ENCODE measurements at regions not wholly inside any gene's neighbourhood (a gene's known extent, or its start where the extent isn't known, plus 50 kb on each side); places are given as distances from the start of the nearest gene placed in this dataset.

DNA sequence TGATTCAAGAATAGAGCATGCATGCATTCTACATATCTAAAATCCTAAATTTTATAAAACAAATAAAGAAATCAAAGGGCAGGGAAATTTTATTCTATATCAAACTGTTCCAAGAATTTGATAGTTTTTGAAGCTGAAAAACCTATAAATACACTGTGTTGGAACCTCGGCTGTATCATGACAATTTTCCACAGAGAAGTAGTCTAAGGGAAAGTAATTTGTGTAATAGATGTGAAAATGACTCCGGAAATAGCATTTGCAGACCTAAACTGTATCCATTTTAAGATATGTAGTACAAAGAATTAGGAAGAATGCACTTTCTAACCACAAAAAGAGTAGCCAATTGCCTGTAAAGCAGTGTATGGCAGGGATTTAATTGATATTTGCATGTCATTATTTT lies 112.5 kb upstream of the WDR17 start:
- Histone ChIP-seq H3K27ac (ENCODE audit: low read depth) (no peak overlapping the region), H2AFZ (no peak overlapping the region), H3K36me3 (ENCODE audit: insufficient read depth) (no peaks in the 10 kb centered on the region), H3K4me1 (ENCODE audit: insufficient read depth) (no peaks in the 10 kb centered on the region), H3K4me2 (no peak overlapping the region), H3K79me2 (replicated peaks; ENCODE audit: insufficient read depth) (no peaks in the 10 kb centered on the region), H3K4me3 (no peak overlapping the region), H3K27me3 (ENCODE audit: insufficient read depth) (no peaks in the 10 kb centered on the region), H3K9me2 (ENCODE audit: insufficient read depth) (peaks cover 3% of the 10 kb centered on the region), H3F3A (replicated peaks; ENCODE audit: low read depth) (no peaks in the 10 kb centered on the region), H4K20me1 (replicated peaks; ENCODE audit: insufficient read depth) (no peaks in the 10 kb centered on the region)
- ATAC-seq (no peak), DNase-seq (ENCODE audit: low spot score) (no peak)
- Mint-ChIP-seq H3K9me3 (no peaks in the 10 kb centered on the region), H3K27ac (no peak overlapping the region), H3K4me3 (no peak overlapping the region), H3K27me3 (ENCODE audit: insufficient read depth, low read depth, poor library complexity) (no peaks in the 10 kb centered on the region), H3K4me1 (no peaks in the 10 kb centered on the region), H3K36me3 (ENCODE audit: low read depth) (no peaks in the 10 kb centered on the region)
- TF ChIP-seq, protein P1, sequence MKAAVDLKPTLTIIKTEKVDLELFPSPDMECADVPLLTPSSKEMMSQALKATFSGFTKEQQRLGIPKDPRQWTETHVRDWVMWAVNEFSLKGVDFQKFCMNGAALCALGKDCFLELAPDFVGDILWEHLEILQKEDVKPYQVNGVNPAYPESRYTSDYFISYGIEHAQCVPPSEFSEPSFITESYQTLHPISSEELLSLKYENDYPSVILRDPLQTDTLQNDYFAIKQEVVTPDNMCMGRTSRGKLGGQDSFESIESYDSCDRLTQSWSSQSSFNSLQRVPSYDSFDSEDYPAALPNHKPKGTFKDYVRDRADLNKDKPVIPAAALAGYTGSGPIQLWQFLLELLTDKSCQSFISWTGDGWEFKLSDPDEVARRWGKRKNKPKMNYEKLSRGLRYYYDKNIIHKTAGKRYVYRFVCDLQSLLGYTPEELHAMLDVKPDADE (IDR thresholded peaks at IDR 0.05): no peak
- TF ChIP-seq EZH2phosphoT487 (IDR thresholded peaks at IDR 0.05; ENCODE audit: unreplicated experiment) (no peak), JUNB (IDR thresholded peaks at IDR 0.05; ENCODE audit: unreplicated experiment) (no peak)
- TF ChIP-seq, protein P2, sequence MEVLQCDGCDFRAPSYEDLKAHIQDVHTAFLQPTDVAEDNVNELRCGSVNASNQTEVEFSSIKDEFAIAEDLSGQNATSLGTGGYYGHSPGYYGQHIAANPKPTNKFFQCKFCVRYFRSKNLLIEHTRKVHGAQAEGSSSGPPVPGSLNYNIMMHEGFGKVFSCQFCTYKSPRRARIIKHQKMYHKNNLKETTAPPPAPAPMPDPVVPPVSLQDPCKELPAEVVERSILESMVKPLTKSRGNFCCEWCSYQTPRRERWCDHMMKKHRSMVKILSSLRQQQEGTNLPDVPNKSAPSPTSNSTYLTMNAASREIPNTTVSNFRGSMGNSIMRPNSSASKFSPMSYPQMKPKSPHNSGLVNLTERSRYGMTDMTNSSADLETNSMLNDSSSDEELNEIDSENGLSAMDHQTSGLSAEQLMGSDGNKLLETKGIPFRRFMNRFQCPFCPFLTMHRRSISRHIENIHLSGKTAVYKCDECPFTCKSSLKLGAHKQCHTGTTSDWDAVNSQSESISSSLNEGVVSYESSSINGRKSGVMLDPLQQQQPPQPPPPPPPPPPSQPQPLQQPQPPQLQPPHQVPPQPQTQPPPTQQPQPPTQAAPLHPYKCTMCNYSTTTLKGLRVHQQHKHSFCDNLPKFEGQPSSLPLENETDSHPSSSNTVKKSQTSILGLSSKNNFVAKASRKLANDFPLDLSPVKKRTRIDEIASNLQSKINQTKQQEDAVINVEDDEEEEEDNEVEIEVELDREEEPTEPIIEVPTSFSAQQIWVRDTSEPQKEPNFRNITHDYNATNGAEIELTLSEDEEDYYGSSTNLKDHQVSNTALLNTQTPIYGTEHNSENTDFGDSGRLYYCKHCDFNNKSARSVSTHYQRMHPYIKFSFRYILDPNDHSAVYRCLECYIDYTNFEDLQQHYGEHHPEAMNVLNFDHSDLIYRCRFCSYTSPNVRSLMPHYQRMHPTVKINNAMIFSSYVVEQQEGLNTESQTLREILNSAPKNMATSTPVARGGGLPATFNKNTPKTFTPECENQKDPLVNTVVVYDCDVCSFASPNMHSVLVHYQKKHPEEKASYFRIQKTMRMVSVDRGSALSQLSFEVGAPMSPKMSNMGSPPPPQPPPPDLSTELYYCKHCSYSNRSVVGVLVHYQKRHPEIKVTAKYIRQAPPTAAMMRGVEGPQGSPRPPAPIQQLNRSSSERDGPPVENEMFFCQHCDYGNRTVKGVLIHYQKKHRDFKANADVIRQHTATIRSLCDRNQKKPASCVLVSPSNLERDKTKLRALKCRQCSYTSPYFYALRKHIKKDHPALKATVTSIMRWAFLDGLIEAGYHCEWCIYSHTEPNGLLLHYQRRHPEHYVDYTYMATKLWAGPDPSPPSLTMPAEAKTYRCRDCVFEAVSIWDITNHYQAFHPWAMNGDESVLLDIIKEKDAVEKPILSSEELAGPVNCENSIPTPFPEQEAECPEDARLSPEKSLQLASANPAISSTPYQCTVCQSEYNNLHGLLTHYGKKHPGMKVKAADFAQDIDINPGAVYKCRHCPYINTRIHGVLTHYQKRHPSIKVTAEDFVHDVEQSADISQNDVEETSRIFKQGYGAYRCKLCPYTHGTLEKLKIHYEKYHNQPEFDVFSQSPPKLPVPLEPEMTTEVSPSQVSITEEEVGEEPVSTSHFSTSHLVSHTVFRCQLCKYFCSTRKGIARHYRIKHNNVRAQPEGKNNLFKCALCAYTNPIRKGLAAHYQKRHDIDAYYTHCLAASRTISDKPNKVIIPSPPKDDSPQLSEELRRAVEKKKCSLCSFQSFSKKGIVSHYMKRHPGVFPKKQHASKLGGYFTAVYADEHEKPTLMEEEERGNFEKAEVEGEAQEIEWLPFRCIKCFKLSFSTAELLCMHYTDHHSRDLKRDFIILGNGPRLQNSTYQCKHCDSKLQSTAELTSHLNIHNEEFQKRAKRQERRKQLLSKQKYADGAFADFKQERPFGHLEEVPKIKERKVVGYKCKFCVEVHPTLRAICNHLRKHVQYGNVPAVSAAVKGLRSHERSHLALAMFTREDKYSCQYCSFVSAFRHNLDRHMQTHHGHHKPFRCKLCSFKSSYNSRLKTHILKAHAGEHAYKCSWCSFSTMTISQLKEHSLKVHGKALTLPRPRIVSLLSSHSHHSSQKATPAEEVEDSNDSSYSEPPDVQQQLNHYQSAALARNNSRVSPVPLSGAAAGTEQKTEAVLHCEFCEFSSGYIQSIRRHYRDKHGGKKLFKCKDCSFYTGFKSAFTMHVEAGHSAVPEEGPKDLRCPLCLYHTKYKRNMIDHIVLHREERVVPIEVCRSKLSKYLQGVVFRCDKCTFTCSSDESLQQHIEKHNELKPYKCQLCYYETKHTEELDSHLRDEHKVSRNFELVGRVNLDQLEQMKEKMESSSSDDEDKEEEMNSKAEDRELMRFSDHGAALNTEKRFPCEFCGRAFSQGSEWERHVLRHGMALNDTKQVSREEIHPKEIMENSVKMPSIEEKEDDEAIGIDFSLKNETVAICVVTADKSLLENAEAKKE (CRISPR knock-in tag; IDR thresholded peaks at IDR 0.05): no peak

DNA sequence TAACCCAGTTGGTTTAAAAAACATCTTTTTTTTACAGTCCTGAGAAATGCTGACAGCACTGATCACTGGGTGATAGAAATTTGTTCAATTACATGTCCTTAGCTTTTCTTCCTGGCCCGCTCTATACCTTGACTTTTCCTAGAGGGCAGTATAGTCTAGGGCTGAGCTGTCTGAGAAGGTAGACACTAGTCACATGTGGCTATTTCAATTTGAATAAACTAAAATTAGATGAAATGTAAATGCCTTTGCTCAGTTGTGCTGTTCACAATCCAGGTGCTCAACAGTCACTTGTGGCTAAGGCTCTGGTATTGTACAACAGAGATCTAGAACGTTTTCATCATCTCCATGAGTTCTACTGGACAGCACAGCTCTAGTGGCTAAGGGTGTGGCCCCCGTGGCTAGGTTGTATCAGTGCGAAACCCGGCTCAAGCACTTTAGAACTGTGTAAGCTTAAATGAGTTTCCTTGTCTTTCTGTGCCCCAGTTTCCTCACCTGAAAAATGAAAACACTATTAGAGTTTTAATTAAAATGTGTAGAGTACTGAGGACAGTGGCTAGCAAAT lies 111.6 kb upstream of the WDR17 start:
- TF ChIP-seq STAT1 (IDR thresholded peaks at IDR 0.05; ENCODE audit: unreplicated experiment): no peak
- TF ChIP-seq, protein P3, sequence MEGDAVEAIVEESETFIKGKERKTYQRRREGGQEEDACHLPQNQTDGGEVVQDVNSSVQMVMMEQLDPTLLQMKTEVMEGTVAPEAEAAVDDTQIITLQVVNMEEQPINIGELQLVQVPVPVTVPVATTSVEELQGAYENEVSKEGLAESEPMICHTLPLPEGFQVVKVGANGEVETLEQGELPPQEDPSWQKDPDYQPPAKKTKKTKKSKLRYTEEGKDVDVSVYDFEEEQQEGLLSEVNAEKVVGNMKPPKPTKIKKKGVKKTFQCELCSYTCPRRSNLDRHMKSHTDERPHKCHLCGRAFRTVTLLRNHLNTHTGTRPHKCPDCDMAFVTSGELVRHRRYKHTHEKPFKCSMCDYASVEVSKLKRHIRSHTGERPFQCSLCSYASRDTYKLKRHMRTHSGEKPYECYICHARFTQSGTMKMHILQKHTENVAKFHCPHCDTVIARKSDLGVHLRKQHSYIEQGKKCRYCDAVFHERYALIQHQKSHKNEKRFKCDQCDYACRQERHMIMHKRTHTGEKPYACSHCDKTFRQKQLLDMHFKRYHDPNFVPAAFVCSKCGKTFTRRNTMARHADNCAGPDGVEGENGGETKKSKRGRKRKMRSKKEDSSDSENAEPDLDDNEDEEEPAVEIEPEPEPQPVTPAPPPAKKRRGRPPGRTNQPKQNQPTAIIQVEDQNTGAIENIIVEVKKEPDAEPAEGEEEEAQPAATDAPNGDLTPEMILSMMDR (conservative IDR thresholded peaks at IDR 0.05; ENCODE audit: low read depth in 2 of 2): peak; percentile 73 to 74
- H3K36me3 Mint-ChIP-seq (ENCODE audit: low read depth): no peaks in the 10 kb centered on the region
- no peaks in the 10 kb centered on the region for H3K4me1 Mint-ChIP-seq
- Histone ChIP-seq H3K79me2 (replicated peaks; ENCODE audit: insufficient read depth) (no peaks in the 10 kb centered on the region), H2AFZ (no peak overlapping the region), H3K4me3 (no peak overlapping the region), H3K4me2 (no peak overlapping the region), H3K27me3 (ENCODE audit: insufficient read depth) (no peaks in the 10 kb centered on the region), H3K9me2 (ENCODE audit: insufficient read depth) (peaks cover 3% of the 10 kb centered on the region), H3K27ac (ENCODE audit: low read depth) (no peak overlapping the region), H3K4me1 (ENCODE audit: insufficient read depth) (no peaks in the 10 kb centered on the region), H3F3A (replicated peaks; ENCODE audit: low read depth) (no peaks in the 10 kb centered on the region), H3K36me3 (ENCODE audit: insufficient read depth) (no peaks in the 10 kb centered on the region), H4K20me1 (replicated peaks; ENCODE audit: insufficient read depth) (no peaks in the 10 kb centered on the region)
- no peak overlapping the region for H3K4me3 Mint-ChIP-seq
- no peaks in the 10 kb centered on the region for H3K27me3 Mint-ChIP-seq (ENCODE audit: insufficient read depth, low read depth, poor library complexity)
- H3K9me3 Mint-ChIP-seq: no peaks in the 10 kb centered on the region
- ATAC-seq: peak; percentile 71
- no peak overlapping the region for H3K27ac Mint-ChIP-seq
- peak; percentile 57 for DNase-seq (ENCODE audit: low spot score)
